HG02938 (cell line): ENCODE measurements at regions not wholly inside any gene's neighbourhood (a gene's known extent, or its start where the extent isn't known, plus 50 kb on each side); places are given as distances from the start of the nearest gene placed in this dataset.

ENCODE experiments used
- ATAC-seq: cut with Tn5 transposase; IDR thresholded peaks from one replicate; pipeline ENCODE4 v1.9.1; 2021; ENCODE audit warnings: mild to moderate bottlenecking, moderate library complexity; ENCODE audit not compliant: unreplicated experiment

GRCh38 chr10:15462253-15462897 lies 91.3 kb upstream of the FAM171A1 start:
- no peak for ATAC-seq

GRCh38 chr10:15461353-15462108 lies 90.4 kb upstream of the FAM171A1 start:
- ATAC-seq: no peak

GRCh38 chr10:15460661-15461060 lies 89.6 kb upstream of the FAM171A1 start:
- no peak for ATAC-seq

GRCh38 chr10:15459218-15459617 lies 88.1 kb upstream of the FAM171A1 start:
- ATAC-seq: no peak

GRCh38 chr10:15457382-15457781 lies 86.3 kb upstream of the FAM171A1 start:
- ATAC-seq: no peak

- ATAC-seq: no peak
These were observed 84.4 kb upstream of the FAM171A1 start for GRCh38 chr10:15455456-15455855.

- ATAC-seq: no peak
These were observed 82.8 kb upstream of the FAM171A1 start for GRCh38 chr10:15453926-15454325.

GRCh38 chr10:15453457-15453856 lies 82.4 kb upstream of the FAM171A1 start:
- no peak for ATAC-seq

- ATAC-seq: no peak
These were observed 81.5 kb upstream of the FAM171A1 start for GRCh38 chr10:15452545-15452944.

GRCh38 chr10:15451137-15452094 lies 80.3 kb upstream of the FAM171A1 start:
- no peak for ATAC-seq

GRCh38 chr10:15448598-15448997 lies 77.5 kb upstream of the FAM171A1 start:
- no peak for ATAC-seq

- ATAC-seq: no peak
These were observed 73.9 kb upstream of the FAM171A1 start for GRCh38 chr10:15445006-15445390.

- no peak for ATAC-seq
These were observed 73.3 kb upstream of the FAM171A1 start for GRCh38 chr10:15444105-15445005.

- no peak for ATAC-seq
These were observed 71.0 kb upstream of the FAM171A1 start for GRCh38 chr10:15442056-15442455.

GRCh38 chr10:15440204-15440711 lies 69.2 kb upstream of the FAM171A1 start:
- no peak for ATAC-seq

GRCh38 chr10:15439341-15439842 lies 68.3 kb upstream of the FAM171A1 start:
- no peak for ATAC-seq

GRCh38 chr10:15436696-15437095 lies 65.6 kb upstream of the FAM171A1 start:
- no peak for ATAC-seq

- ATAC-seq: peak; percentile 76
These were observed 62.9 kb upstream of the FAM171A1 start for GRCh38 chr10:15433850-15434537.

- ATAC-seq: no peak
These were observed 61.2 kb upstream of the FAM171A1 start for GRCh38 chr10:15432266-15432665.
